ENCODE measurements at regions not wholly inside any gene's neighbourhood (a gene's known extent, or its start where the extent isn't known, plus 50 kb on each side); places are given as distances from the start of the nearest gene placed in this dataset.

GRCh38 chr9:88889386-88889785, 101.9 kb upstream of the S1PR3 start:
- CTCF ChIA-PET: no interaction called here
- no peaks in the 10 kb centered on the region for H3K9me3 ChIP-seq (ENCODE audit: control insufficient read depth, insufficient read depth, low read length)
- POLR2A ChIA-PET: no interaction called here
- no peak overlapping the region for H3K4me3 ChIP-seq (ENCODE audit: low read depth, low read length)
- no peak overlapping the region for H3K27ac ChIP-seq (ENCODE audit: low read depth, low read length)
- no peak for TF ChIP-seq CTCF (IDR thresholded peaks at IDR 0.05; ENCODE audit: low read depth, low read length)
- no peaks in the 10 kb centered on the region for H3K27me3 ChIP-seq (ENCODE audit: control insufficient read depth, insufficient read depth, low read length)
- no peak for DNase-seq (ENCODE audit: low read depth, low spot score)

GRCh38 chr9:88890546-88890945, 100.7 kb upstream of the S1PR3 start:
- ChIA-PET POLR2A (no interaction called here), CTCF (no interaction called here)
- no peak overlapping the region for H3K4me3 ChIP-seq (ENCODE audit: low read depth, low read length)
- no peak overlapping the region for H3K27ac ChIP-seq (ENCODE audit: low read depth, low read length)
- no peak for DNase-seq (ENCODE audit: low read depth, low spot score)
- TF ChIP-seq CTCF (IDR thresholded peaks at IDR 0.05; ENCODE audit: low read depth, low read length): no peak
- H3K9me3 ChIP-seq (ENCODE audit: control insufficient read depth, insufficient read depth, low read length): no peaks in the 10 kb centered on the region
- no peaks in the 10 kb centered on the region for H3K27me3 ChIP-seq (ENCODE audit: control insufficient read depth, insufficient read depth, low read length)

- Histone ChIP-seq H3K4me3 (ENCODE audit: low read depth, low read length) (no peak overlapping the region), H3K27ac (ENCODE audit: low read depth, low read length) (no peak overlapping the region), H3K27me3 (ENCODE audit: control insufficient read depth, insufficient read depth, low read length) (no peaks in the 10 kb centered on the region), H3K9me3 (ENCODE audit: control insufficient read depth, insufficient read depth, low read length) (no peaks in the 10 kb centered on the region)
- DNase-seq (ENCODE audit: low read depth, low spot score): no peak
- TF ChIP-seq CTCF (IDR thresholded peaks at IDR 0.05; ENCODE audit: low read depth, low read length): no peak
- ChIA-PET POLR2A (no interaction called here), CTCF (no interaction called here)
Observed at GRCh38 chr9:88891040-88891439, 100.2 kb upstream of the S1PR3 start.

GRCh38 chr9:88892724-88893123, 98.5 kb upstream of the S1PR3 start:
- no peaks in the 10 kb centered on the region for H3K9me3 ChIP-seq (ENCODE audit: control insufficient read depth, insufficient read depth, low read length)
- DNase-seq (ENCODE audit: low read depth, low spot score): no peak
- no peak for TF ChIP-seq CTCF (IDR thresholded peaks at IDR 0.05; ENCODE audit: low read depth, low read length)
- POLR2A ChIA-PET: no interaction called here
- H3K27ac ChIP-seq (ENCODE audit: low read depth, low read length): no peak overlapping the region
- H3K4me3 ChIP-seq (ENCODE audit: low read depth, low read length): no peak overlapping the region
- H3K27me3 ChIP-seq (ENCODE audit: control insufficient read depth, insufficient read depth, low read length): peaks cover 2% of the 10 kb centered on the region
- CTCF ChIA-PET: no interaction called here

GRCh38 chr9:88897081-88897480, 94.2 kb upstream of the S1PR3 start:
- no peaks in the 10 kb centered on the region for H3K9me3 ChIP-seq (ENCODE audit: control insufficient read depth, insufficient read depth, low read length)
- ChIA-PET POLR2A (no interaction called here), CTCF (interaction anchor here (0.6 kb wide), 1 partner anchor 94 kb away, joined by 3 read pairs; the partner anchor contains the start of gene S1PR3)
- peaks cover 2% of the 10 kb centered on the region for H3K27me3 ChIP-seq (ENCODE audit: control insufficient read depth, insufficient read depth, low read length)
- no peak overlapping the region for H3K27ac ChIP-seq (ENCODE audit: low read depth, low read length)
- H3K4me3 ChIP-seq (ENCODE audit: low read depth, low read length): no peak overlapping the region
- DNase-seq (ENCODE audit: low read depth, low spot score): no peak
- TF ChIP-seq CTCF (IDR thresholded peaks at IDR 0.05; ENCODE audit: low read depth, low read length): no peak
